Smooth muscle cell (in vitro differentiated cells): ENCODE measurements at regions not wholly inside any gene's neighbourhood (a gene's known extent, or its start where the extent isn't known, plus 50 kb on each side); places are given as distances from the start of the nearest gene placed in this dataset.

Experiments
- DNase-seq: peaks from one replicate; lab custom pipeline; 2025; ENCODE audit not compliant: unreplicated experiment; lab: John Stamatoyannopoulos, UW
- H2AFZ ChIP-seq: fragments of 200-600 bp; sonication (generic); 2 replicates; pipeline ENCODE4 v1.6.0; 2016; ENCODE audit warnings: antibody characterized with exemption, low read depth, mild to moderate bottlenecking
- H3F3A ChIP-seq: fragments of 200-600 bp; sonication (generic); 2 replicates; pipeline ENCODE4 v1.6.0; 2017; ENCODE audit warnings: antibody characterized with exemption, low read depth
- H3K27ac ChIP-seq: fragments of 200-600 bp; sonication (generic); 2 replicates; pipeline ENCODE4 v1.5.1; 2016; ENCODE audit warnings: low read depth, mild to moderate bottlenecking
- H3K27me3 ChIP-seq: fragments of 200-600 bp; sonication (generic); 2 replicates; pipeline ENCODE4 v1.6.1; 2016; ENCODE audit warnings: low read depth, mild to moderate bottlenecking
- H3K36me3 ChIP-seq: fragments of 200-600 bp; sonication (generic); 2 replicates; pipeline ENCODE4 v1.5.1; 2016; ENCODE audit warnings: low read depth
- H3K4me1 ChIP-seq: fragments of 200-600 bp; sonication (generic); 2 replicates; pipeline ENCODE4 v1.5.1; 2016; ENCODE audit warnings: low read depth
- H3K4me2 ChIP-seq: fragments of 200-600 bp; sonication (generic); 2 replicates; pipeline ENCODE4 v1.6.0; 2016; ENCODE audit warnings: mild to moderate bottlenecking
- H3K4me3 ChIP-seq: fragments of 200-600 bp; sonication (generic); 2 replicates; pipeline ENCODE4 v1.5.1; 2016; ENCODE audit warnings: mild to moderate bottlenecking
- H3K79me2 ChIP-seq: fragments of 200-600 bp; sonication (generic); 2 replicates; pipeline ENCODE4 v1.6.0; 2016; ENCODE audit warnings: low read depth, mild to moderate bottlenecking
- H3K9ac ChIP-seq: fragments of 200-600 bp; sonication (generic); 2 replicates; pipeline ENCODE4 v1.6.0; 2016; ENCODE audit warnings: low read depth
- H3K9me3 ChIP-seq: fragments of 200-600 bp; sonication (generic); replicated peaks from 2 replicates; pipeline ENCODE4 v1.5.1; 2016; ENCODE audit warnings: low read depth
- H4K20me1 ChIP-seq: fragments of 200-600 bp; sonication (generic); 2 replicates; pipeline ENCODE4 v1.6.0; 2016; ENCODE audit warnings: low read depth
- WGBS: methylation state at CpG from one replicate; pipeline ENCODE4 v1.1.7; 2016; ENCODE audit warnings: low lambda C conversion rate; 5-methylcytosine and 5-hydroxymethylcytosine counted together
- TF ChIP-seq, protein P1 (sequence below): fragments of 200-600 bp; sonication (generic); IDR thresholded peaks from 2 replicates; pipeline ENCODE4 v1.5.1; 2017; ENCODE audit warnings: borderline replicate concordance, mild to moderate bottlenecking, antibody characterized with exemption; ENCODE audit not compliant: insufficient read depth, poor library complexity, severe bottlenecking

DNA sequence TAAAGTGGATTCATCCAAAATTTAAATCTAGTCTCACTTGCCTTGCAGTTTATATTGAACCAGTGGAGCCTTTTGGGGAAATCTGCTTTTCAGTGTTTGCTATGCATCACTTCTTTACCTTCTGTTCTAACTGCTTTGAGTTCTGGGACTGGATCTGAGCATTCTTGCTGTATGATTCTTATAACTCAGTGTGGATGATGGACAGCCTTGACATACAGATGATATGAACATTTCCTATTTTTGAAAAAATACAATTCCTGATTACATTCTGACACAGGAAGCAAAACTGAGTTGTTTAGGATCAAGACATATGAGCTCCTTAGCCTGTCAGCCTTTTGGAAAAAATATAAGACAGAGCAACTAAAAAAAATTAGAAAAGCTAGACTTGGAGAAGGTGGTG lies 115.2 kb downstream of the DISP1 start:
- no peaks in the 10 kb centered on the region for H3F3A ChIP-seq
- H4K20me1 ChIP-seq: peaks cover 3% of the 10 kb centered on the region
- no peaks in the 10 kb centered on the region for H3K27me3 ChIP-seq
- peak overlapping the region; percentile 48 for H3K4me3 ChIP-seq
- no peaks in the 10 kb centered on the region for H3K36me3 ChIP-seq
- H3K4me2 ChIP-seq: peak overlapping the region; percentile 19
- no peaks in the 10 kb centered on the region for H3K9me3 ChIP-seq
- peaks cover 23% of the 10 kb centered on the region for H3K4me1 ChIP-seq
- no peak for DNase-seq
- H3K9ac ChIP-seq: no peak overlapping the region
- peaks cover 53% of the 10 kb centered on the region for H3K79me2 ChIP-seq
- peak overlapping the region; percentile 5 for H3K27ac ChIP-seq
- no peak overlapping the region for H2AFZ ChIP-seq
- TF ChIP-seq, protein P1, sequence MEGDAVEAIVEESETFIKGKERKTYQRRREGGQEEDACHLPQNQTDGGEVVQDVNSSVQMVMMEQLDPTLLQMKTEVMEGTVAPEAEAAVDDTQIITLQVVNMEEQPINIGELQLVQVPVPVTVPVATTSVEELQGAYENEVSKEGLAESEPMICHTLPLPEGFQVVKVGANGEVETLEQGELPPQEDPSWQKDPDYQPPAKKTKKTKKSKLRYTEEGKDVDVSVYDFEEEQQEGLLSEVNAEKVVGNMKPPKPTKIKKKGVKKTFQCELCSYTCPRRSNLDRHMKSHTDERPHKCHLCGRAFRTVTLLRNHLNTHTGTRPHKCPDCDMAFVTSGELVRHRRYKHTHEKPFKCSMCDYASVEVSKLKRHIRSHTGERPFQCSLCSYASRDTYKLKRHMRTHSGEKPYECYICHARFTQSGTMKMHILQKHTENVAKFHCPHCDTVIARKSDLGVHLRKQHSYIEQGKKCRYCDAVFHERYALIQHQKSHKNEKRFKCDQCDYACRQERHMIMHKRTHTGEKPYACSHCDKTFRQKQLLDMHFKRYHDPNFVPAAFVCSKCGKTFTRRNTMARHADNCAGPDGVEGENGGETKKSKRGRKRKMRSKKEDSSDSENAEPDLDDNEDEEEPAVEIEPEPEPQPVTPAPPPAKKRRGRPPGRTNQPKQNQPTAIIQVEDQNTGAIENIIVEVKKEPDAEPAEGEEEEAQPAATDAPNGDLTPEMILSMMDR: no peak

DNA sequence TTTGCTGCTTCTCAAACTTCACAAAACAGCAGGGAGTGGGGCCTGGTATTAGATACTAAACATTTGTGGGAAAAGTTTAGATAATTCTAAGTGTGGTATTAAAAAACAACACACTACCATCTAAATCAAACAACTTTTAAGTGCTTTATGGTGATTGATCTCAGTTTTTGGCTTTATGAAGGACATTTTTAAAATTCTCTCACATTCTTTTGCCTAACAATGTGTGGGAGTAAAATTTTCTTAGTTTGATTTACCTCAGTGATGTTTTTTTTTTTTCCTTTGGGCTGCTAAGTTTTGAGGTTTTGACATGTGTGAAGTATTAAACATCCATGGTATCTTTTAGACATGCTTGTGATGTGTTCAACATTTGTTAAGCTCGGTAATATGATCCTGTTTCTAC lies 116.2 kb downstream of the DISP1 start:
- Histone ChIP-seq H3K4me2 (peak overlapping the region; percentile 45), H3F3A (no peaks in the 10 kb centered on the region), H3K9me3 (no peaks in the 10 kb centered on the region), H2AFZ (no peak overlapping the region), H3K9ac (no peak overlapping the region), H3K4me1 (peaks cover 23% of the 10 kb centered on the region), H3K27me3 (no peaks in the 10 kb centered on the region), H3K4me3 (no peak overlapping the region), H3K79me2 (peaks cover 53% of the 10 kb centered on the region), H3K27ac (peak overlapping the region; percentile 5), H4K20me1 (peaks cover 3% of the 10 kb centered on the region), H3K36me3 (no peaks in the 10 kb centered on the region)
- TF ChIP-seq, protein P1: no peak
- 14% methylated on average over 1 of the region's 1 CpG for WGBS
- DNase-seq: no peak

DNA sequence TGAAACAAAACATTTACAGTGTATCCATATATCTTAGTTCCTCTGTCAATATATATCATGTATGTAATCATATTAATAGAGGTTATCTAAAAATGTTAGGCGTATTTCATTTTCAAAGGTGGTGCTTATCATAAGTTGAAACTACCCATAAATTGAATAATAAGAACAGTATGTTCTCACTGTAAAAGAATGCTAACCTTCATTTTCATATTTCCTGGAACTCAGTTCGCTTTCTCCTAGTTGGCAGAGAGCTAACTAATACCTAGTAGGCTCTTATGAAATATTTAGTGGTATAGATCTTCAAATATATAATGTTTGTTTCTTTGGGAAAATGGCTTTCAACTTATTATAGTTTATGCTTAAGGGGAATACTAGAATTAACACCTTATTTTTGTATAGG lies 118.4 kb downstream of the DISP1 start:
- H3F3A ChIP-seq: no peaks in the 10 kb centered on the region
- H3K4me1 ChIP-seq: peaks cover 23% of the 10 kb centered on the region
- H4K20me1 ChIP-seq: peaks cover 3% of the 10 kb centered on the region
- H3K27me3 ChIP-seq: no peaks in the 10 kb centered on the region
- no peak overlapping the region for H3K9ac ChIP-seq
- H3K36me3 ChIP-seq: no peaks in the 10 kb centered on the region
- no peak overlapping the region for H3K27ac ChIP-seq
- H3K9me3 ChIP-seq: no peaks in the 10 kb centered on the region
- no peak overlapping the region for H3K4me2 ChIP-seq
- WGBS: 94% methylated on average over 2 of the region's 2 CpGs
- no peak overlapping the region for H2AFZ ChIP-seq
- no peak for DNase-seq
- peaks cover 65% of the 10 kb centered on the region for H3K79me2 ChIP-seq
- TF ChIP-seq, protein P1: no peak
- H3K4me3 ChIP-seq: no peak overlapping the region

DNA sequence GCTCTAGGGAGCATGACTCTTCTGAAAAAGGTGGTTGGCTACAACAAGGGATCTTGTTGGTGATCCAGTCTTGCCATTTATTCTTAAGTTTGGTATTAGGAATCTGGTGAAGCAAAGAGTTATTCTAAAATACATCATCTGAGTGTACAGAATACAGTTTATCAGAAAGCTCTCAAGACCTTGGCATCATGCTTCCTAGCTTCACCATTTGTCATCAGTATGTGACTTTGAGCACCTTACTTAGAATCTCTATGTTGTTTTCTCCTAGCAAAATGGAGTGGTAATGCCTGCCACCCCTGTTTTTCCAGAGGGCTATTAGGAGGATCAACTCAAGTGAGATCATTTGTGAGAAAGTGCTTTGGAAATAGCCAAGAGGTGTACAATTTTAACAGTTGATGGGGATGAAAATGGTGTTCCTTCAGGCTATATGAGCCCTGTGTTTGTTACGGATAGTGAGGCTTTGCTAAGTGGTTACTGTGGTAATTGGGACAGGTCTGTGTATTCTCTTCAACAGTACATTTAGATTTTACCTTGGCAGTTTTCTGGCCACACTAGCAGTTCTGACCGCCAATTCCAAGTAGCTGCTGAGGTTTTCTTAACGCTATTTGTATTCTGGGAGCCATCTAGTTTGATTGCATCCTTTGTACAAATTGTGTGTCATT lies 120.5 kb downstream of the DISP1 start:
- Histone ChIP-seq H3F3A (no peaks in the 10 kb centered on the region), H3K4me2 (no peak overlapping the region), H3K27me3 (no peaks in the 10 kb centered on the region), H3K79me2 (peaks cover 59% of the 10 kb centered on the region), H3K36me3 (no peaks in the 10 kb centered on the region), H3K9me3 (no peaks in the 10 kb centered on the region), H4K20me1 (peaks cover 3% of the 10 kb centered on the region), H2AFZ (no peak overlapping the region), H3K4me1 (peaks cover 12% of the 10 kb centered on the region), H3K4me3 (no peak overlapping the region), H3K27ac (no peak overlapping the region), H3K9ac (no peak overlapping the region)
- 54% methylated on average over 3 of the region's 3 CpGs for WGBS
- DNase-seq: no peak
- TF ChIP-seq, protein P1: no peak
